C4-2B (cell line): ENCODE measurements at regions not wholly inside any gene's neighbourhood (a gene's known extent, or its start where the extent isn't known, plus 50 kb on each side); places are given as distances from the start of the nearest gene placed in this dataset.

ENCODE experiments used
- H3K27ac ChIP-seq: fragments of 450-650 bp; 2 replicates; pipeline ENCODE4 v1.5.1; 2017
- CTCF ChIP-seq: fragments of 450-650 bp; conservative IDR thresholded peaks from 2 replicates; pipeline ENCODE4 v1.5.1; 2017; ENCODE audit warnings: mild to moderate bottlenecking
- ZFX ChIP-seq: fragments of 450-650 bp; IDR thresholded peaks from 2 replicates; pipeline ENCODE4 v1.6.1; 2017

GRCh38 chr2:192741889-192742288 is 547.2 kb upstream of the TMEFF2 start:
- TF ChIP-seq ZFX (no peak), CTCF (peak; percentile 52)
- no peak overlapping the region for H3K27ac ChIP-seq

GRCh38 chr2:192735447-192735846 is 540.7 kb upstream of the TMEFF2 start:
- no peak overlapping the region for H3K27ac ChIP-seq
- TF ChIP-seq ZFX (no peak), CTCF (no peak)

- TF ChIP-seq CTCF = no peak
- no peak for TF ChIP-seq ZFX
- no peak overlapping the region for H3K27ac ChIP-seq
Observed at GRCh38 chr2:192729369-192729768, 534.6 kb upstream of the TMEFF2 start.

- H3K27ac ChIP-seq = no peak overlapping the region
- no peak for TF ChIP-seq ZFX
Observed at GRCh38 chr2:192725991-192726390, 531.3 kb upstream of the TMEFF2 start.

- no peak for TF ChIP-seq CTCF
- TF ChIP-seq ZFX = no peak
- no peak overlapping the region for H3K27ac ChIP-seq
Observed at GRCh38 chr2:192719629-192720028, 524.9 kb upstream of the TMEFF2 start.

GRCh38 chr2:192718340-192718739 is 523.6 kb upstream of the TMEFF2 start:
- H3K27ac ChIP-seq = no peak overlapping the region
- TF ChIP-seq ZFX (no peak), CTCF (no peak)

- TF ChIP-seq ZFX (no peak), CTCF (no peak)
- no peak overlapping the region for H3K27ac ChIP-seq
Observed at GRCh38 chr2:192700934-192701333, 506.2 kb upstream of the TMEFF2 start.

- TF ChIP-seq ZFX (no peak), CTCF (no peak)
- no peak overlapping the region for H3K27ac ChIP-seq
Observed at GRCh38 chr2:192697880-192698279, 503.1 kb upstream of the TMEFF2 start.
